ENCODE measurements at regions not wholly inside any gene's neighbourhood (a gene's known extent, or its start where the extent isn't known, plus 50 kb on each side); places are given as distances from the start of the nearest gene placed in this dataset.
"Not testable (repeated sequence)": the region's sequence is repeated elsewhere in the genome, so short reads cannot be mapped to it uniquely, and the experiment has no call there.

DNA sequence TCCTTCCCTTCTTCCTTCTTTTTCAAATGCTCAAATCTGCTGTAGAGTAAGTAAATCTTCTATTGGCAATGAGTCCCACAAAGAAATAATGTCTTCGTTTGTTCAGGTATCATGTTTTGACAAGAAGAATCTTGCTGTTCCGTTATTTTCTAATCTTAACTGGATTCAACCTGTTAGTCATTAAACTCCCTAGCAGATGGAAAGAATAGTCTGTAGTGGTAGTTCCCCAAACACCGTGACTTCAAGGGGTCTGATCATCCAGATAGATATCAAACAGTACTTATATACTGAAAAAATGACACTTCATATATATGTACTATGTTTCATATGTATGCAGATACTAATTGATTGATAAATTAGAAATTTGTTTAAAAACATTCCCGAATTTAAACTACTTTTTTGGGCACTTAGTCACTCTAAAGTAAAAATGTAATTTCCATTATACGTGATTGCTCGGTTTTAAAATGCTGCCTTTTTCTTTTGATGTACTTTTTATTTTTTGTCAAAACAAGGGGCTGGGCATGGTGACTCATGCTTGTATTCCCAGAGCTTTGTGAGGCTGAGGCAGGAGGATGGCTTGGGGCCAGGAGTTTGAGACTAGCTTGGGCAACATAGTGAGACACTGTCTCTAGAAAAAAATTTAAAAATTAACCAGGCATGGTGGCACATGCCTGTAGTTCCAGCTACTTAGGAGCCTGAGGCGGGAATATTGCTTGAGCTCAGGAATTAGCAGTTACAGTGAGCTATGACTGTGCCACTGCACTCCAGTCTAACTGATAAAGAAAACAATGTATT is 335.7 kb upstream of the SNX7 start:
- DNase-seq, result no peak

DNA sequence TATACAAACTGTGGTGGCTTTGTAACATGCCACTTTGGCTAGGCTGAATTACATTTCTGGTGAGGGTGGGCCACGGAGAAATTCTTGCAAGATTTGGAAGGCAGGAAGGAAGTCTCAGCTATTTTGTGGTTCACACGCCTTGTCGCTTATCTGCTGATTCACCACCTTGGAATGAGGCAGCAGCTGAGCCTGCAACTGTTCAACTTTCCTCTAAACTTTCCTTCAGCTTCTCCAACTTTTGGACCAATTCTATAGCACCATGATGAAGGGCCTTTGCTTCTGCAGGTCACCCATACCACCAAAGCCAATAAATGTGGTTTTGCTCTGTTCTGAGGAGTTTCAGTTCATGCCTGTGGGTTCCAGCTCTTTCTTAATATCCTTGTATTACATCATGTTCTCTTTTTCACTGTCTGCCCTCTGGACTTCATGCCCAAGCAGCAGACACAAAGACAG is 337.6 kb upstream of the SNX7 start:
- DNase-seq, result no peak

DNA sequence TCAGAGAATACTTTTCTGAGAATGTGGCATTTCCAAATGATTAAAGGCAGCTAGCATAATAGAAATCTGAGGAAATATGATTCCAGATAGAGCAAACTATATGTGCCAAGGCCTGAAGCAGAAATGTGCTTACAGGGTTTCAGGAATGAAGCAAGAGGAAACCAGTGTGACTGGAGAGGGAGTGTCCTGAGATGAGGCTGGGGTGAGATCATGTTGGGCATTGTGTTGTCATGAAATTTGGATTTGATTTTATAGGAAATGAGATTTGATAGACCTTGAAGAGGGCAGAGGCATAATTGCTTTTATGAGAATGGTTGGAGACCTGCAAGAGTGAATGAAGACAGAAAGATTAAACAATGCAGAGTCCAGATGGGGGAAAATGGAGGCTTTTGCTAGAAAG is 338.1 kb upstream of the SNX7 start:
- no peak for DNase-seq

DNA sequence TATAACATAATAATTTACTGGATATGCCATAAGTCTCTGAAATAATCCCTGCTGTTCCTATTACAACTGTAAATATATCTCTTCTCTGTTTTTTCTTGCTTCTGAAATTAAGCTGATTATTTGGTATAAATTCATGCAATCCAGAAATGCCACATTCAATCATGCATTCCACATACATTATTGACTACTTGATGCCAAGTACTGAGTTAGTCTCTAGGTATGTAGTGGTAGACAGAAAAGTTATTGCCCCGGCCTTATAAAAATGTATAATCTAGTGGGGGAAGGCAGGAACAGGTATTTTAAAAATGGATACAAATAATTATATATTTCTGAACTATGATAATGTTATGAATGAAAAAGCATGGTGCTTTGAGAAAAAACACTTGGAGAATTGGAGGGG is 338.6 kb upstream of the SNX7 start:
- DNase-seq, result no peak

DNA sequence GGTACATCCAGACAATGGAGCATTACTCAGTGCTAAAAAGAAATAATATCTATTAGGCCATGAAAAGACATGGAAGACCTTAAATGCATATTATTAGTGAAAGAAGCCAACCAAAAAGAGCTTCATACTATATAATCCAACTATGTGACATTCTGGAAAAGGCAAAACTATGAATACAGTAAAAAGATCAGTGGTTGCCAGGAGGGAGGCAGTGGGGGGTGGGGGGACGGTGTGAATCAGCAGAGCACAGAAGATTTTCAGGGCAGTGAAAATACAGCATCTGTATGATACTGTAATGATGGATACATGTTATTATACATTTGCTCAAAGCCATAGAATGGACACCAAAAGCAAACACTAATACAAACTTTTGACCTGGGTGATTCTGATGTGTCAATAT is 339.4 kb upstream of the SNX7 start:
- DNase-seq, result no peak

DNA sequence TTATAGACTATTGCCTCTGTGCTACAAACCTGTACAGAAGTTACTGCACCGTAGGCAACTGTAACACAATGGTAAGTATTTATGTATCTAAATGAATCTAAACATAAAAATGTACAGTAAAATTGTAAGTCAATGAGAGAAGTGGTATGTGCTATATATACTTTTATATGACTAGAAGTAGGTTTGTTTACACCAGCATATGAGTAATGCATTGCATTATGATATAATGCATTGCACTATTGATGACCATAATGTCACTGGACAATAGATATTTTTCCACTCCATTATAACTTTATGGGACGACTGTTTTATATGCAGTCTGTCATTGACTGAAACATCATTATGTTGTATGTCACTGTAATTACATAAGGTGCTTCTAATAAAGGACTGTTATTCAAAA is 340.3 kb upstream of the SNX7 start:
- DNase-seq, result no peak

DNA sequence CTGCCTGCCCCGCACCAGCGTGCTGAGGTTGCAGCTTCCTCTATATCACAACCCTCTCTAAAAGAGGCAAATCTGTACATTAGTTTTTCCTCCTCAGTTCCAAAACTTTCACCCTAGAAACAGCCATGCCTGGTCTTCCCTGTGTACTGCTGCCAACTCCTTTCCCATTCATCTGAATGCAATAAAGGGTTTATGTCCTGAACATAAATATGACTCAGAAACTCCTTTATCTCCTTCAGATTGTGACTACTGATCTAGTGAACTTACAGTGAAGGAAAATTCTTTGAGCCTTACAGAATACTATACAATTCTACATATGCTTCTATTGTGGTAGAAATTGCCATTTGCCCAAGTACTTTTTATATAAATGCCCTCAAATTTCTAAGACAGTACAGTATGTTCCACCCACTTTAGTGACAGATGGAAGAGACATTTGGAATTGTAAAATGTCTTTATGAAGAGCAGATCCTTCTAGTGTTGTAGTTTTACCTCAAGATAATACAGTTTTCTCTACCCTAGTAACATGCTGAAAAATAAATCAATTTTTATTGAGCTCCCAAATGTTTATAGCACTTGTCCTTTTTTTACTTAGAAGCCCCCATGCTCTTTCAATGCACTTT is 345.1 kb upstream of the SNX7 start:
- DNase-seq, result no peak

DNA sequence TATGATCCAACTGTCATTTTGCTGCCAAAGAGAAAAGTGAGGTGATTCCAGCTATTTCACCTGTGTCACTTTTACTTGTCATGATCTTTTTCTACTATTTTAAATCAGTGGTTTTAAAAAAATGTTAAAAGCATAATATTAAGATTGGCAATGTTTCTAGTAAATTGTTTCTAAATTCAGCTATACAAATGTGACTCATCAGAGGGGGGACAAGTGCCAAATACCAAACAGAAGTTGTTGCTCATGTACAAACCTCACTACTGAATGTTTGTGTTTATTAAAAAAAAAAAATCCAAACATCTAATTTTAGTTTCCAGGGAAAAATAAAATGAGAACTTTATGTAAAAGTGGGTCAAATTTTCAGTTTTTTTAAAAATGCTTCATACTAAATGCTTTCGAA is 346.2 kb upstream of the SNX7 start:
- DNase-seq, result no peak

DNA sequence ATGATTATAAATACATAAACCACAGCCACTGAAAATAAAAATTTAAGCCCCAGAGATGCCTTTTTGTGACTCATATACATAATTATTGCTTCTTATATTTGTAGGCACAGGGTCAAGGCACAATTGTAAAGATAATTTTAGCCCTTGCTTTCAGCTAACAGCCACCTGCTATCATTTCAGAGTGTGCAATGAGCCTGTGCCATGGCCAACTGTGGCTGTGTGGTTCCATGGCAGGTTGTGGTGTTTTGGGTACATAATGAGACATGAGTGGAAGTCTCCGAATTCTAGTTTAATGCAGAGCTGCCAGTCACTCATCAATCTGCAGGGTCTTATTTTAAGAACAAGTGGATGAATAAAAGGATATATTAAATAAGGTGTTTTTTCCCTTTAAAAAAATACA is 346.9 kb upstream of the SNX7 start:
- no peak for DNase-seq

DNA sequence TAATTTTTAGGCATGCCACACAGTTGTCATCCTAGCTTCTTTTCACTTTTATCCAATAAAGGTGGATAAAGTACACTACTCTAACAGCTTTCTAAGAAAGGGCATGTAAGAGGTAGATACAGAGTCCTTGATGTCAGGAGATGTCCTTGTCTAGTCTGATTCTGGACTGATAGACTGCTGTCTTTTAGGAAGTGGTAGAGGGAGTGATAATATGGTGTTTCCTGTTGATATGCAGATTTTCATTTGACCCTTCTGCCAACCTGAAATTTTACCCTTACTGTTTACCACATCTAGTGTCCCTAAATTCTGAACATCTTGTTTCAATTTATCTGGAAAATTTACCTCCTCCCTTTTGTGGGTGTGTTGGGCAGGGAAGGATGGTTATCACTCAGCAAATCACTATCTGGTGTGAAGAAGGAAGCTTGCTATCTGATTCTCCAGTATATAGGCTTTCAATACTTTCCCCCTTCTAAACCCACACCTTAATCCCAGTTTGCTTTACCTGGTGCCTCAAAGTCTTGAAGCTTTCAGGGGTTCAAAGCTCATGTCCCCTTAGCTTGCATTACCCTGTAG is 354.9 kb upstream of the SNX7 start:
- DNase-seq, result no peak

DNA sequence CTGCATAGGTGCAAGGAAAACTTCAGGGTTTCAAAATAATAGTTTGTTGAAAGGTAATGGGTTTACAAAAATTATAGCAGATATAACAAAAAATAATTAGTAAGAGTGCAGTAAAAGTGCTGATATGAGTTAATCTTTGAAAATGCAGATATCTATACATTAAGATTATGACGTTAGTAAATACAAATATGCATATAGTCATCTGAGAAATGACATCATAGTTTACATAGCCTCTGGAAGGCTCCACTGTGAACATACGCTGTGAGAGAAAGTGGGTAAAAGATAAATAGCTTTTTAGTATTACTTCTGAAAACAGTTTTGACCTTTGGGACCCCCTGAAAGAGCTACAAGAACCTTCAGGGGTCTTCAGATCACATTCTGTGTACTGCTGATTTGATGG is 356.2 kb upstream of the SNX7 start:
- DNase-seq, result no peak

DNA sequence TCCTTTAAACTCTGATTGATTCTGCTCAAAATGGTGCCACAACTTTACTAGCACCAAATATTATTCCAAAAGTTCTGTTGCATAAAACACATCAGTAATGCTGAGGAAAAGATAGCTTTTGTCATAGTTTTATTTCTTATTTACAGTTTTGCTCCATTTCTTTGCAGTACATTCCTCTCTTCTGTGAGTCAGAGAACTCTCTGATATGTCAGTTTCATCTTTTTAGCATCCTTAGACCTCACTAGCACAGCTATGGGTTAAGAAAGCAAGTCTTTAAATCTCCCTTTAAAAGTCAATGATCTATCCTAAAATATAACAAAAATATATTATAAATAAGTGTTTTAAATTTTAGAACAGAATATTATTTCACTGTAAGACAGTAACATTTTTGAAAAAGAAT is 356.6 kb upstream of the SNX7 start:
- no peak for DNase-seq

DNA sequence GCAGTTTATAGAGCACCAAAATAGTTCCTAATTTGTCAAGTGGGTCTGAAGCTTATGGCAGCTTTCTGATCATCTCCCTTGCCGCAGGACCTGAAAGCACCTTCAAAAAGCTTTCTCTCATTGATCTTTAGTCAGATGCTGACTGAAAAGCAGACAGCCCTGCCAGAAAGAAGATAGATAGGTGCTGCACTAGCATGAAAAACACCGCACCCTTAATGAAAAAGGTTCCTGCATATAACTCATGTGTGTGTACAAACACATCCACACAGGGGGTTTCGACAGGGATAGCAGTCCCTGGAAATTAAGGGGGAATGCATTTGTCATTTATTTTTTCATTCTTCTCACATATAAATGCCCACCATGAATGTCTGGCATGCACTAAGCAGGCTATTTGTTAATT is 361.7 kb upstream of the SNX7 start:
- no peak for DNase-seq

DNA sequence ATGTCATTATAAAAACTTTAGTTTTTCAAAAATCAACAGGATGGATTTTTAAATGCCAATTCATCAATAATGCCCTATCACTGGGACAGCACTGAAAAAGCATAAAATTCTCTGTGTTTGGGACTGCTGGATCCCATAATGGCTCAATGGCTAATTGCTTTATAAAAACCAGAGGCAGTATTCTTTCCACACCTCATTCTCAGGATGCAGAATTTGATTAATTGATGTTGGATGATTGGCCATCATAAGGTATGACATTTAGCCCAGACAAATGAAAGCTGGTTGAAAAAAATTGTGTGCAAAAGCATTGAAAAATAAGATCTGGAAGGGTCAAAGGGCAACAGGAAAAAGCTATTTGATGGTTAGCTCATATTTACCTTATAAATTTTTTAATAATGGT is 362.2 kb upstream of the SNX7 start:
- no peak for DNase-seq

DNA sequence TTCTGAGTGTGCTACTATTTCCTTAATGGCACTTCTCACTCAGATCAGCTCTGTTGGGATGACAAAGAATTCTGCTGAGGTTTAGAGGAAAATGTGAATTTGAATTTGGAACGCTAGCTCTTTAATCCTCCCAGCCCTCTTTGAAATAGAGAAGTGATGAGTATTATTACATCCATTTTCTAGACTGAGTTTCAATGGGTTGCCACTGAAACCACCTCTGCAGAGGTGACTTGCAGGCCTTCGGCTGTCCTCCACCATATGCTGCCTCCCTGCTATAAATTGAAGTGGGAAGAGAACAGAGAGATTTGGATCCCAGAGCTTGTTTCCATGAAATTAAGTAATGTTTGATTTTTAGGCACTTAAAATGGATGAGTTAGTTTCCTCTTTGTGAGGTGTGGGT is 363.2 kb upstream of the SNX7 start:
- no peak for DNase-seq

DNA sequence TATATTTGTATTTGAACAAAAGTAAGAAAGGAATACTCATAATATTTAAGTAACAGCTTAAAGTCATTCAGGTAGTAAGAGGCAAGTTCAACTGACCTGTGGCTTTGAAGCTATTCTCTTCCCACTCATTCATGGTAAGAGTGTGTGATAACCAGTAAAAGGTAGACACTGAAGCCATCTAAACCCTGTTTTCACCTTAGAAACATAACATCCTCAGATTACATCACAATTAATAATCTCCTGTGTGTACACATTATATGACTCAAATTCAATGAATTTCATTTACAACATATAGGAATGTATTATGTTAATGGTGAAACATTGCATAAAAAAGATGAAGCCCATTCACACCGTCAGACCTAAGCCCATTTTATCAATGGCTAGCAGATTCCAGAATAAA is 364.8 kb upstream of the SNX7 start:
- DNase-seq, result no peak

DNA sequence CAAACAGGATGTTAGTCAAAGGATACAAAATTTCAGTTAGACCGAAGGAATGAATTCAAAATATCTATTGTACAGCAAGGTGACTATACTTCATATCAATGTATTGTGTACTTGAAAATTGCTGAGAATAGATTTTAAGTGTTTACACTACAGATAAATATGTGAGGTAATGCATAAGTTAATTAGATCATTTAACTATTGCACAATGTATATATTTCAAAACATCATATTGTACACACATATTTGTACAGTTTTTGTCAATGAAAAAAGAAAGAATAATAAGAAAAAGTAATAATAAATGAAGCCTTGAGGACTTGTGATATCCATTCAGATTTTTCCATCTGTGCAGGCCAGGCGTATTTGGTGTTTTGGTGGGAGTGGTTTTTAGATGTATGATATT is 367.4 kb upstream of the SNX7 start:
- no peak for DNase-seq

DNA sequence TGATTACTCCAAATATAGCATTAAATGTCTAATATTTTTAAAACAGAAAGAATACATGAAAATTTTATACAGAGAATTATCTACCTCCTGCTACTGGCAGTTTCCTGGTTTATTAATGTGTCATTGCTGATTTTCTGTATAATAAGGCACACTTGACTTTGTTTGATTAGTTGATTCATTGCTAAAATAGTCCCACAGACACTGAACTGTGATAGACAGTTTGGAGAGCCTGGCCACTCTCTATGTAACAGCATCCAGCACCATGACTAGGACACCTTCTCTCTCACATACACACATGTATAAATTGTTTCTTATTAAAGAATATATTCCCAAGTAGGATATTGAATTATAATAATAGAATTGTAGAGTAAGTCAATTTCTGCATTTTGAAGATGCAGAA is 368.5 kb upstream of the SNX7 start:
- no peak for DNase-seq

DNA sequence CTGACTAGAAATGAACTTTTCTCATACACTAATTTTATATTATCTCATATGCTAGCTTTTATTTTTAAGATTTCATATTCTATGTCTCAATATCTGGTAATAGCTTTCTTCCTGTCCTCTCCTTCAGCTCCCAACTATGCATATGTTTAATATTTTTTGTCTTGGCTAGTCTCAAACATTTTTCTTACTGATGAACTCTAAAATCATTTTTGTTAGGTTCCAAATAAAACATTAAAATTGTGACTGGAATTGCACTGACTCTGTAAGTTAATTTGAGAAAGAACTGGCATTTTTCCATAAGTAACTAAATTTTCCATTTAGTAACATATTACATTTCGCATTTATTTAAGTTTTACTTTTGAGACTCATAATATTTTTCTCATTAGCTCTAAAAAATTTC is 368.5 kb upstream of the DPYD start:
- DNase-seq, result no peak

DNA sequence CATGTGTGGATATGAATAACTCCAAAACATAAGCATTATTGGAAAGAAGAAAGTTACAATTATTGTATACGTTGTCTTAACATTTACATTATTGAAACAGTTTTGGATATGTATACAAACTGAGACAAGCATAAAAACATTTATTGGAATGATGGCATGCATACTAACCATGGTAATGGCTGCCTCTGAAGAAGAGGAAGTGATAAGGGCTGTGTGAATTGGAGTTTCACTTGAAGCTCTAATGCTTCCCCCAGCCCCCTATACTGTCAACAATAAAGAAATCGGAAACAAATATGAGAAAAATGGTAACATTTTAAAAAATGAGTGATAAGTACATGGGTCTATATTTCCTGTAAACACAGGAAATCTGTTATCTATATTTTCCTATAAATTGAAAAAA is 367.7 kb upstream of the DPYD start:
- DNase-seq, result no peak

DNA sequence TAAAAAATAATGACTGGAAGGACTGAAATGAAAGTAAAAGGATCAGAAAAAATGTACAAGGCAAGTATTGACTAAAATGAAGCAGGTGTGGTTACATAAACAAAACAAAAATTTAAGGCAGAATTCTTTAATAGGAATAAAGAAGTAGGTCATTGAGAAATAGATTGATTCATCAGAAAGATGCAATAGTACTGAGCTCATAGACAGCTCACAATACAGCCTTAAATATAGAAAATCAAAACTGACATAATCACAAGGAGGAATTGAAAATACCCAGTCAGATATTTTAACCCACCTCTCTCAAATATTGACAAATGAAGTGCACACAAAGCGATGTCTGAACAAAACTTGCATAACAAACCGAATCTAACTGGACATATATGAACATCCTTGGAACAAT is 366.8 kb upstream of the DPYD start:
- DNase-seq, result no peak

DNA sequence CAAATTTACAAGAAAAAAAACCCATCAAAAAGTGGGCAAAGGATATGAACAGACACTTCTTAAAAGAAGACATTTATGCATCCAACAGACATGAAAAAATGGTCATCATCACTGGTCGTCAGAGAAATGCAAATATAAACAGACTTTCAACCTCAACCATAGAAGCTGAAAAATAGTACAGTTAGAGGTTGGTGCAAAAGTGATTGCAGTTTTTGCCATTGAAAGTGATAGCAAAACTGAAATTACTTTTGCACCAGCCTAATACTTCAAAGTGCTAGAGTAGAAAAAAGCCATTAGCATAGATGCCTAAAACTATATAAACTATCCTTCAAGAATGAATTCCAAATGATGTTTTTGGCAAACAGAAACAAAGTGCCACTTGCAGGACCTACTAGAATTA is 365.8 kb upstream of the DPYD start:
- no peak for DNase-seq

DNA sequence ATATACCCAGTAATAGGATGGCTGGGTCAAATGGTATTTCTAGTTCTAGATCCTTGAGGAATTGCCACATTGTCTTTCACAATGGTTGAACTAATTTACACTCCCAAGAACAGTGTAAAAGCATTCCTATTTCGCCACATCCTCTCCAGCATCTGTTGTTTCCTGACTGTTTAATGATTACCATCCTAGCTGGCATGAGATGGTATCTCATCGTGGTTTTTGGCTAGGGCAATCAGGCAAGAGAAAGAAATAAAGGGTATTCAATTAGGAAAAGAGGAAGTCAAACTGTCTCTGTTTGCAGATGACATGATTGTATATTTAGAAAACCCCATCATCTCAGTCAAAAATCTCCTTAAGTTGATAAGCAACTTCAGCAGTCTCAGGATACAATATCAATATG is 364.5 kb upstream of the DPYD start:
- not testable (repeated sequence) for DNase-seq

DNA sequence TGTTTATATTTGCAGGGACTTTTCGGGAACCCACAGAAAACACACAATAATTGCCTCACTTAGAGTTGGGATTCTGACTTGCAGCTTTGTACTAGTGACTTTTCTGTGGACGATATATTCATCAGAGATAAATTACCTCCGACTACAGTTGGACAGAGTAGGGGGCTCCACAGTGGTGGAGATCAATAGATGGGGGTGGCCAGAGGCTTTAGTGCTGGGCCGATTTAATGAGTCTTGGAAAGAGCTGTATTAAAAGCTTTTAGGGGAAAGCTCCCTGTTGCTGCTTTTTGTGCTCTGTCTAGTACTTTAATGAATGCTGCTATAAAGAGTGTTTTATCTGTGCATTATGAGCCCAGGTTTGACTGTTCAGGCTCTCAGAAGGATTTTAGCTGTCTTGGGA is 359.2 kb upstream of the DPYD start:
- DNase-seq, result no peak

DNA sequence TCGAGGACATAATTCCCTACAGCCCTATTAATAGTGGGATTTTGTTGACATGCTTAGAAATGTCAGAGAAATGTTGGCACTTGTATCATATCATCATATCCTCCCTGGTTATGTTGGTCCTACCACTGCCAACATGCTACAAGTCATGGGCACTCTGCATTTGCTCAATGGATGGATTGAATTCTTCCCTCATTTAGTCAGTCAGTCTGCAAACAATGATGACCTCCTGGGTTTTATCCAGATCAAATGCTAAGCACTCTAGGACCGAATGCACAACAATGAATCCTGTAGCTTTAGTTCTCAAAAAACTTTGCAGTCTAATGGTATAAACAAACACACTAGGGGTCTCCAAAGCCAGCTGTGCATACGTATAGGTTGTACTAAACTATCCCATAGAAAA is 357.2 kb upstream of the DPYD start:
- DNase-seq, result no peak

Data from GOT3 (cell line).